Loucy (cell line): ENCODE measurements at regions not wholly inside any gene's neighbourhood (a gene's known extent, or its start where the extent isn't known, plus 50 kb on each side); places are given as distances from the start of the nearest gene placed in this dataset.

Source experiments
- CTCF ChIP-seq: fragments of 200-600 bp; sonication (generic); conservative IDR thresholded peaks from 2 replicates; pipeline ENCODE4 v1.5.1; 2014; ENCODE audit warnings: mild to moderate bottlenecking, antibody characterized with exemption, low read length
- EZH2phosphoT487 ChIP-seq: fragments of 200-600 bp; IDR thresholded peaks from 2 replicates; pipeline ENCODE4 v1.6.1; 2018; ENCODE audit warnings: antibody characterized with exemption, mild to moderate bottlenecking, moderate library complexity, borderline replicate concordance

- TF ChIP-seq CTCF: no peak
- TF ChIP-seq EZH2phosphoT487: no peak
Measured at GRCh38 chr13:81757348-81757970, 1416.5 kb upstream of the SPRY2 start.
